ENCODE measurements at regions not wholly inside any gene's neighbourhood (a gene's known extent, or its start where the extent isn't known, plus 50 kb on each side); places are given as distances from the start of the nearest gene placed in this dataset.

- TF ChIP-seq CTCF (conservative IDR thresholded peaks at IDR 0.05; ENCODE audit: low read length) (no peak), EZH2phosphoT487 (IDR thresholded peaks at IDR 0.05; ENCODE audit: borderline replicate concordance) (no peak)
Observed at GRCh38 chr12:77366616-77367015, 301.2 kb upstream of the E2F7 start.

Data from Loucy (cell line).